NT2/D1 (cell line): ENCODE measurements at regions not wholly inside any gene's neighbourhood (a gene's known extent, or its start where the extent isn't known, plus 50 kb on each side); places are given as distances from the start of the nearest gene placed in this dataset.

ENCODE experiments used
- YY1 ChIP-seq: IDR thresholded peaks from 2 replicates; pipeline ENCODE4 v1.6.1; 2011; ENCODE audit not compliant: insufficient read length, insufficient read depth
- ZNF274 ChIP-seq: IDR thresholded peaks from 2 replicates; pipeline ENCODE4 v1.6.1; 2011; ENCODE audit warnings: mild to moderate bottlenecking, low read depth, low read length

GRCh38 chr13:108478179-108478578, 151.2 kb upstream of the MYO16 start:
- TF ChIP-seq YY1: no peak
- TF ChIP-seq ZNF274: no peak
